AG10803 (cell line): ENCODE measurements at regions not wholly inside any gene's neighbourhood (a gene's known extent, or its start where the extent isn't known, plus 50 kb on each side); places are given as distances from the start of the nearest gene placed in this dataset.

Experiments used
- DNase-seq: peaks from one replicate; pipeline ENCODE4 v3.0.0; 2010; ENCODE audit warnings: low read depth
- H3K4me3 ChIP-seq: 2 replicates; pipeline ENCODE4 v1.5.1; 2011; ENCODE audit warnings: mild to moderate bottlenecking, low read length, control low read depth
- TF ChIP-seq, protein P1 (sequence below): conservative IDR thresholded peaks from 2 replicates; pipeline ENCODE4 v1.5.1; 2011; ENCODE audit warnings: mild to moderate bottlenecking, low read length, control low read depth, inconsistent platforms

- no peak for DNase-seq
- H3K4me3 ChIP-seq: no peak overlapping the region
- TF ChIP-seq, protein P1, sequence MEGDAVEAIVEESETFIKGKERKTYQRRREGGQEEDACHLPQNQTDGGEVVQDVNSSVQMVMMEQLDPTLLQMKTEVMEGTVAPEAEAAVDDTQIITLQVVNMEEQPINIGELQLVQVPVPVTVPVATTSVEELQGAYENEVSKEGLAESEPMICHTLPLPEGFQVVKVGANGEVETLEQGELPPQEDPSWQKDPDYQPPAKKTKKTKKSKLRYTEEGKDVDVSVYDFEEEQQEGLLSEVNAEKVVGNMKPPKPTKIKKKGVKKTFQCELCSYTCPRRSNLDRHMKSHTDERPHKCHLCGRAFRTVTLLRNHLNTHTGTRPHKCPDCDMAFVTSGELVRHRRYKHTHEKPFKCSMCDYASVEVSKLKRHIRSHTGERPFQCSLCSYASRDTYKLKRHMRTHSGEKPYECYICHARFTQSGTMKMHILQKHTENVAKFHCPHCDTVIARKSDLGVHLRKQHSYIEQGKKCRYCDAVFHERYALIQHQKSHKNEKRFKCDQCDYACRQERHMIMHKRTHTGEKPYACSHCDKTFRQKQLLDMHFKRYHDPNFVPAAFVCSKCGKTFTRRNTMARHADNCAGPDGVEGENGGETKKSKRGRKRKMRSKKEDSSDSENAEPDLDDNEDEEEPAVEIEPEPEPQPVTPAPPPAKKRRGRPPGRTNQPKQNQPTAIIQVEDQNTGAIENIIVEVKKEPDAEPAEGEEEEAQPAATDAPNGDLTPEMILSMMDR: no peak
Observed at GRCh38 chr12:46105735-46106134, 115.4 kb upstream of the SCAF11 start.

DNA sequence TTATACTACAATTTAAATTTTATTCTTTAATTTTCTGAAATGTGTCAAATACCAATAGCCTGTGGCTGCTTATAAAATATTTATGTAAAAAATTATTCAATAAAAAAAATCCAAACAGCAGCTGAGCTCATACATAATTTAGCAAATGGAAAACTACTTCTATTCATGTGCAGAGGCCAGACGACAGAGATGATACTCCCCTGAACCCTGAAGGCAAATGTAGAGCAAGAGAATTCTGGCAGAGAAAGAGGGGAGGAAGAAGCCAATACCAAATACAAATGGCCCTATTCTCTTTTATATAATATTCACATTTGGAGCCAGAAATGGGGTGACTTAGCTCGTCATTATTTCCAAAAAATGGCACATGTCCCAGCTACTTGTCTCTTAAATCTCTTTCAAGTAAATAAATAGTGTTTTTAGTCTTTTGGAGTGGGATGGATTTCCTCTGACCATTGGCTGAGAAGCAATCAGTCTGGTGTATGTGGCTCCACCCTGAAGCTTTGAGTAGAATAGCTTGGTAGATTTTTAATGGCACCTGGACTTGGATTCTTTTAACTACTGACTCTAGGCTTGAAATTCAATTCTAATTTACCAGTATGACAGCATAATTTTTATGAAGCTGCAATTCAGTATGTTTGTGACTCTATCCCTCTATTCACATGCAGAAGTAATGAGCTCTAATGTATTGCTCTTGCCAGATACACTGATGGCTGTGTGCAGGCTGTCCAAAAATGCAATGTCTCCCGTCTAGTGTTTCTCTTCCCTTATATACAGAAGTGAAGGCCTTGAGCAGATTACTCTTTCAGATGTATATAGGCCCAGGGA, 113.4 kb upstream of the SCAF11 start:
- no peak for DNase-seq
- TF ChIP-seq, protein P1: no peak
- no peak overlapping the region for H3K4me3 ChIP-seq

GRCh38 chr12:46101485-46101869, 111.1 kb upstream of the SCAF11 start:
- H3K4me3 ChIP-seq: no peak overlapping the region
- TF ChIP-seq, protein P1: no peak
- DNase-seq: no peak

DNA sequence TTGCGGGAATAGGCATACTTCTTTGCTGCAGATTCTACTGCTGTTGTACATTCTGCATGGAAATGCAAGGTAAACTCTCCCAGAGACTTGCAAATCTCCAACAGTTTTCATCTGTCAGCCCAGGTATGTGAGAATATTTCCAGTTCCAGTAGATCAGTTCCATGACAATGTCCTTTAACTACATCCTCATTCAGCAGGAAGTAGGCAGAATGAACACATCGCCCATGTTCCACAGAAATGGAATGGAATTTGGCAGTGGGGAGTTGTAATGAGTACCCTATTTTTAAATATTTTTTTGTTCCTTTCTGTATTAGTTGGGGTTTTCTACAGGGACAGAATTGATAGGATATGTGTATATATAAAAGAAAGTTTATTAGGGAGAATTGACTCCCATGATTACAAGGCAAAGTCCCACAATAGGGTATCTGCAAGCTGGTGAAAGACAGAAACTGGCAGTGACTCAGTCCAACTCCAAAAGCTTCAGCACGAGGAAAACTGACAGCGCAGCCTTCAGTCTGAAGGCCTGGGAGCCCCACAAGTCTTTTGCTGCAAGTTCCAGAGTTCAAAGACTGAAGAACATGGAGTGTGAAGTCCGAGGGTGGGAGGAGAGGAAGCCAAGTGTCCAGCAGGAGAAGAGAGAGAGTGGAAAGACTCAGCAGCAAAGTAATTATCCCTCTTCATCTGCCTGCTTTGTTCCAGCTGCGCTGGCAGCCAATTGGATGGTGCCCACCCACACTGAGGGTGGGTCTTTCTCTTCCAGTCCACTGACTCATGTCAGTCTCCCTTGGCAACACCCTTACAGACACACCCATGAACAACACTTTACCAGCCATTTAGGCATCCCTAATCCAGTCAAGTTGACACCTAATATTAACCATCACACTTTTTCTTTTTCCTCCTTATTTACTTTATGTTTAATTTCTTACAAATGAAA, 110.4 kb upstream of the SCAF11 start:
- TF ChIP-seq, protein P1: no peak
- no peak for DNase-seq
- H3K4me3 ChIP-seq: no peak overlapping the region

- peak; percentile 68 for DNase-seq
- H3K4me3 ChIP-seq: no peak overlapping the region
Observed at GRCh38 chr12:46089414-46090162, 99.2 kb upstream of the SCAF11 start.

GRCh38 chr12:46087916-46088439, 97.6 kb upstream of the SCAF11 start:
- TF ChIP-seq, protein P1: no peak
- DNase-seq: no peak
- no peak overlapping the region for H3K4me3 ChIP-seq

More at GRCh38 chr12:46089414-46090162, 99.2 kb upstream of the SCAF11 start:
- TF ChIP-seq, protein P1: no peak
